Medulla oblongata (tissue), 1 donor: ENCODE measurements at regions not wholly inside any gene's neighbourhood (a gene's known extent, or its start where the extent isn't known, plus 50 kb on each side); places are given as distances from the start of the nearest gene placed in this dataset.
"Not testable (repeated sequence)": the region's sequence is repeated elsewhere in the genome, so short reads cannot be mapped to it uniquely, and the experiment has no call there.

Source experiments
- DNase-seq: peaks from one replicate; pipeline ENCODE4 v3.0.0-alpha.2; 2015; ENCODE audit errors: extremely low spot score

DNA sequence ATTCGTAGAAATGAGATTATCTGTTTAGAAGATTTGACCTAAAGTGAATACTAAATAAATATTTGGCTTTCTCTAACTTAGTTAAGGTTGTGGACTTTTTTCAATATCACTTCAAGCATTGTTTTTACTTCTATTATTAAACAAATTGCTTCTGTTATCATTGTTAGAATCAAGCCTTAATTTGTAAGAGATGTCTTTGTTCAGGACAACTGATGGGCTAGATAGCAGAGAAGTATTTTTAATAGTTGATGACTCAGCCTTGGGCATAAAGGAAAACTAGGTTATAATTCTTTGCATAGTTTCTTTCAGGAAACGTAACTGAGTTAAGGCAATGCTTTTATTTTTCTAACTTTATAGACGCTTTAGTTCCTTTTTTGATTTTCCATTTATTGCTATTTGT is 128.8 kb upstream of the SMIM30 start:
- no peak for DNase-seq

GRCh38 chr7:113246738-113247137 is 128.4 kb upstream of the SMIM30 start:
- no peak for DNase-seq

DNA sequence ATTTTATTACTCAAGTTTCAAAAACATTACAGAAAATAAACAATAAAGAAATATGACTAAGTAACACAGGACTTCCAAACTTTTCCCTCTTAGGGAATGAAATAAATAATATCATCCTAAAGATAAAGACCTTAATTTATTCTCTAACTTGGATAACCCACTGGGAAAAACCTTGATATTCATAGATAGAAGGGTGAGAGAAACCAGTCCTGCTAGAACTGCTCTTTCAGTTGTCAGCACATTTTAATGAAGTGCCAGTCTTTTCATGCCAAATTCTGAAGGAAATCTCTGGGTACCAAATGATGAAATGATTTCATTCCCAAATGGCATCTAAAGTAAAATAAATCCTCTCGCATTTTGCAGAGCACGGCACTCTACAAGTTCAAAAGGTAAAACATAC is 114.5 kb upstream of the SMIM30 start:
- DNase-seq: no peak

DNA sequence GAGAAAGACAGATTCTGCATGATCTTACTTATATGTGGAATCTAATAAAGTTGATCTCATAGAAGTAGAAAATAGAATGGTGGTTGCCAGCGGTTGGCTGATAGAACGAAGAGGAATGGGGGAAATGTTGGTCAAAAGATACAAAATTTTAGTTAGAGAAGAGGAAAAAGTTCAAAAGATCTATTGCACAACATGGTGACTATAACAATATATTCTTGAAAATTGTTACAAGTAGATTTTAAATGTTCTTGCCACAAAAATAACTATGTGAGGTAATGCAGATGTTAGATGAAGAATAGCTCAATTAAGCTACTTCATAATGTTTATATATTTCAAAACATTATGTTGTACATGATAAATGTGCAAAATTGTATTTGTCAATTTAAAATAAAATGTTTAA is 112.3 kb upstream of the SMIM30 start:
- DNase-seq: no peak

- DNase-seq: no peak
Measured at GRCh38 chr7:113217314-113217713, 99.0 kb upstream of the SMIM30 start.

DNA sequence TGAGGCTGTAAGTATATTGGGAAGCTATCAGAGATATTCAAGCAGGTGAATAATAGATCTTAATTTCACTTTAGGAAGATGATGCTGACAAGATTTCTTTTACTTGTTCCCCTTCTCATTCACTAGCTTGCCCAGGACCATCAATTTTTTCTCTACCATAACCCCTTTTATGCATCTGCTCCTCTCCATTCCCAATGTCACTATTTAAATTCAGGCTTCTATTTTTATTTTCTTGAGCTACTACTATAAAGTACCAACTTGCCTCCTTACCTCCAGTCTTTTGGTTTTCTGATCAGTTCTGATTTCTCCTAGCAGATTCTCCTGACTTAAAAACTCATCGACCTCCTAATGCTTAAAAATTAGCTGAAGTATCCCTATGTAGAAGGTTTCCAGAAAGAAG is 97.7 kb upstream of the SMIM30 start:
- DNase-seq: no peak

DNA sequence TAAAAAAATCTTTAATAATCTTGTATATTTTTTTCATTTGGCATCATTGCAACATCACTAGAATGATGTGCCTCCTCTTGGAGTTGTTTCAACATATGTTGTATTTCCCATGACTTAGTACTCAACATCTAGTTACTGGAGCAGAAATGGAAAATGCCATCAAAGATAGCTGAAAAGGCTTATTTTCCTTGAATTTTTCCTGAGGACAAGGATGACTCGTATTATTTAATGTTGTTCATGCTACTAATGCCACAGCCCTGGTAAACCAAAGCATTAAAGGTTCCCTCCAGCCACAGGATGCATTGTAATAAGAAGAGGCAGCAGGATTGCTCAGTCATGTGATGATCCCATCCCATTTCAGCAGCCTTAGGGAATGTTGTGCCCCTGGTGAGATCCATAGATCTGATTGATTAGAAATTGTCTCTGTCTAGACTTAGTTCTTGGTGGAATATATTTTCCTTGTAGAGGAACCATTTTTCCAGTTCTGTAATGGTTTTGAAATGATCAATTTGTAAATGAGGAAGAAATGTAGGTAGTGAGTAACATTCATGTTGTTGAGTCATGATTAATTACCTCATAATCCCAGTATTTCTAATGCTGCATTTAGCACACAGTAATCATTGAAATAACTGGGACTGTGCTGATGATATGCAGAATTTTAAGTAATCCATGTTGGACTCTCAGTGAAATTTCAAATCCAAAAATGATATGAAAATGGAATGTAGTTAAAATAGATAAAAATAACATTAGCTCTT is 91.3 kb upstream of the SMIM30 start:
- DNase-seq: no peak

- DNase-seq: no peak
Measured at GRCh38 chr7:113207931-113208330, 89.6 kb upstream of the SMIM30 start.

DNA sequence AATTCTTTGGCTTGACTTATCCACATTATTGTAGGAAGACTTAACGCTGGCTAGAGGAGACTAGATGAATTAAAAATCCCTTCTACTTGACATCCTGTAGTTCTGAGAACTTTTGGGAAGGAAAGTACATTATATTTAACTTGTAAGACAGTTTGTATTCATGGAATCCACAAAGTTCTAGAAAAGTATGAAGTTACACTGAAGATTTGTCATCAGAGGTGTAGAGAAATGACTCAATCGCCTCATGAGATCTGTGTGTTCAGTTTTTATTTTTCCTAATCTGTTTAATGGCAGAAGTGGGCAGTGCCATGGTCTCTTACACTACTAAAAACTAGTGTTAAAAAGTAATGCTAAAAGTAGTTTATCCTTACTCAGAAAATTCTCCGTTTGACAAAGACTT is 89.1 kb upstream of the SMIM30 start:
- DNase-seq: no peak

DNA sequence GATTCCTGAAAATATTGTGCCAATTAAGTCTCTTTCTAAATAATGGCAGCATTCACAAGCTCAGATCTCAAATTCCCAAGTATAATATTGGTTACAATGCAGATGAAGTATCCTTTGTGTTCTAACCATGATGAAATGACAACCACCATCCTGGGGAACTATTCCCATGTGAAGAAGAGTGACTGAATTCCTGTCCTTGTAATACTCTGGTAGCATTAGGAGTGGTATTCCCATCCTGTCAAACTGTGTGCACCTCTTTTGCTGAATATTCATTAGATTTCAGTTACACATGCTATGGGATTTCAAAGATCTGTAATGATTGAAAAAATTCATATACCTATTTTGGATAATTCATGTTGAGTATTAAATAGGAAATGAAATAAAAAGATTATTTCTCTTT is 86.1 kb upstream of the SMIM30 start:
- no peak for DNase-seq

GRCh38 chr7:113202284-113202683 is 83.9 kb upstream of the SMIM30 start:
- DNase-seq: no peak

DNA sequence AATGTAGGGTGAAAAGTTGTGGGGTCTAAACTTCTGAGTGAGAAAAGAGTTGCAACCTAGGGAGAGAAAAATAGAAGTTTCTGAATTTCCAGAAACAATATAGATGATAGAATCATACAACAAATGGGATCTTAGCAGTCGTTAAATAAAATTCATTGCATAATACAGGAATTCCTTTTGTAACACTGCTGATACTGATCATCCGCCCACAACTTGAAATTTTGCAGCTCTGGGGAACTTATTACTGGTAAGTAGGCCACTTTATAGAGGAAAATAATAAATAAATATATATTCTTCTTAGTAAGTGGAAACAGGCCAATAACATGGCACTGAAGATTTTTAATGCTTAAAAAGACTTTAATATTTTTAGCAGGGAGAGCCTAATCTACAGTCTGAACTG is 81.9 kb upstream of the SMIM30 start:
- DNase-seq: no peak

GRCh38 chr7:113199841-113200240 is 81.5 kb upstream of the SMIM30 start:
- no peak for DNase-seq

DNA sequence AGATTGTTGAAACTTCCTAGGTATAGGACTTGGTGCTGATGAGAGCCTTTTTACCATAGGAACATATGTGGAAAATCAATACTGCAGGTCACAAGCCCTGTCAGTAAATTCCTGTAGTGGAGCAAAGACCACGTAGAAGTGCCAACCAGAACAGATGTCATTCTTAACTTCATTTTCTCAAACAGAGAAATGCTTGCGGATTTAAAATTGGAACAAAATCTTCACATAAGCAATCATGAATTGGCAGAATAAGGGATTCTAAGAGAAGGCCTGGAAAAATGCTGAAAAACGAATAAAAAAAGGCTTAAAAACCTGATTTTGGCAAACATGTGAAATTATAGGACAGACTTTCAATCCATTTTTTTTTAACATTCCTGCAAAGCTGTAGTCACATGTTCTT is 80.8 kb upstream of the SMIM30 start:
- DNase-seq: no peak

GRCh38 chr7:113198226-113198625 is 79.9 kb upstream of the SMIM30 start:
- DNase-seq: no peak

- no peak for DNase-seq
Measured at GRCh38 chr7:113197274-113197673, 78.9 kb upstream of the SMIM30 start.

GRCh38 chr7:113188396-113188795 is 70.0 kb upstream of the SMIM30 start:
- DNase-seq: no peak

DNA sequence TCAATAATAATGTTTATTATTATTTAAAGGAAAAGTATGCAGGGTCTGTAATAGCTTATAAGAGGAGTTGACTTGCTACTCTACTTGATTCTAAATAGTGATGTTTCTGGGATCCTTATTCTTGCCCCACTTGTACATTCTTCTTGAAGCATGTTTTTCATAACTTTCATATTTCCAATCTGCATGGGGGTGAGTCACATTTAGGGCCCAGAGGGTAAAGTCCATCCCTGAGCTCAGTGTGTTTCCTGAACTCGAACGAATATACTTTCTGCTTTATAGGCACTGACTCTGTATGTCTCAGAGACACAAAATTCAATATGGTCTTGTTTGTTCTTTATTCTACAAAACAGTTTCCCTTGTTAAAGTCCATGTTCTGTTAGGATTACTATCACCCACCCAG is 61.0 kb upstream of the SMIM30 start:
- no peak for DNase-seq

GRCh38 chr7:113176836-113177235 is 58.5 kb upstream of the SMIM30 start:
- DNase-seq: no peak

GRCh38 chr7:113176180-113176579 is 57.8 kb upstream of the SMIM30 start:
- not testable (repeated sequence) for DNase-seq

DNA sequence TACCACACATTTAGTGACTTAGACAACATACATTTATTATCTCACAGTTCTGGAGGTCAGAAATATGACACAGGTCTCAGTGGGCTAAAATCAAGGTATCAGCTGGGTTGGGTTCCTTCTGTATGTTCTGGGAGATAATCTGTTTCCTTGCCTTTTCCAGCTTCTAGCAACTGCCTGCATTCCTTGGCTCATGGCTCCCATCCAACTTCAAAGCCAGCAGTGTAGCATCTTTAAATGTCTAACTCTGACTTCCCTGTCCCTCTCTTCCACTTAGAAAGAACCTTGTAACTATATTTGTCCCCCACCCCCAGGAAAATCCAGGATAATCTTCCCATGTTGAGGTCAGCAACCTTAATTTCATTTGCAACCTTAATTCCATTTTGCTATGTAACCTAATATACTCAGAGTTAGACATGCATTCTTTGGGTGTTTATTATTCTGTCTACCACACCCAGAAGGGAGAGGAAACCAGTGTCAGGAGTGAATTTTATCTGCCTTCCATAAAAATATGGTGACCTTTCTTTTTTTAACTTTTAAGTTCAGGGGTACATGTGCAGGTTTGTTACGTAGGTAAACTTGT is 57.3 kb upstream of the SMIM30 start:
- no peak for DNase-seq

- DNase-seq: no peak
Measured at GRCh38 chr7:113172726-113173125, 54.4 kb upstream of the SMIM30 start.

DNA sequence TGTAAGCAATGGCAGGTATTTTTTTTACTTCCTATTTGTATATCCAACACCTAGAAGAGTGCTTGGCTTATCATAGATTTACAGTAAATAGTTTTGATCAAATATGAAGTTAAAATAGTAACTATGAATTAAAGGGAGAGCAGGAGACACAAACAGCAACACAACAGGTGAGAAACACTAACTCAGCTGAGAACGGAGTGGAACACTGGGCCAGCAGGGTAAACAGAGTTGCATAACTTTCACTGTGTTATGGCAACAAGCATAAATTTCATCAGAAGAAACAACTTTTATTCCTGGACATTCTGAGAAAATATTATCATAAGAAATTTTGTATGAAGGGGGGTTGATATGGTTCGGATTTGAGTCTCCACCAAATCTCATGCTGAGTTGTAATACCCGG is 52.2 kb upstream of the SMIM30 start:
- DNase-seq: no peak
